OCI-LY1 (cell line): ENCODE measurements at regions not wholly inside any gene's neighbourhood (a gene's known extent, or its start where the extent isn't known, plus 50 kb on each side); places are given as distances from the start of the nearest gene placed in this dataset.

ENCODE experiments used
- H2AFZ ChIP-seq: fragments of 200-600 bp; sonication (generic), shearing (Covaris generic); 2 replicates; pipeline ENCODE4 v1.6.0; 2014; ENCODE audit warnings: antibody characterized with exemption, mild to moderate bottlenecking, low read length
- H3F3A ChIP-seq: fragments of 200-600 bp; sonication (generic), shearing (Covaris generic); 2 replicates; pipeline ENCODE4 v1.6.0; 2014; ENCODE audit warnings: mild to moderate bottlenecking, antibody characterized with exemption, low read length, moderate library complexity; ENCODE audit not compliant: insufficient read depth
- H3K27ac ChIP-seq: fragments of 200-600 bp; sonication (generic); 2 replicates; pipeline ENCODE4 v1.5.1; 2014; ENCODE audit warnings: low read length, mixed run types, mild to moderate bottlenecking, low read depth; ENCODE audit not compliant: poor library complexity, severe bottlenecking
- H3K27me3 ChIP-seq: fragments of 200-600 bp; sonication (generic); 2 replicates; pipeline ENCODE4 v1.6.0; 2014; ENCODE audit warnings: antibody characterized with exemption, mild to moderate bottlenecking, low read length, moderate library complexity; ENCODE audit not compliant: insufficient read depth
- H3K36me3 ChIP-seq: fragments of 200-600 bp; sonication (generic); 2 replicates; pipeline ENCODE4 v1.6.1; 2014; ENCODE audit warnings: mild to moderate bottlenecking, antibody characterized with exemption, low read length, moderate library complexity, mixed read lengths; ENCODE audit not compliant: insufficient read depth
- H3K4me1 ChIP-seq: fragments of 200-600 bp; sonication (generic); 2 replicates; pipeline ENCODE4 v1.5.1; 2014; ENCODE audit warnings: mild to moderate bottlenecking, low read length, moderate library complexity; ENCODE audit not compliant: insufficient read depth, severe bottlenecking
- H3K4me2 ChIP-seq: fragments of 200-600 bp; sonication (generic), shearing (Covaris generic); 2 replicates; pipeline ENCODE4 v1.6.1; 2014; ENCODE audit warnings: low read length
- H3K4me3 ChIP-seq: fragments of 200-600 bp; sonication (generic); 2 replicates; pipeline ENCODE4 v1.5.1; 2014; ENCODE audit warnings: low read length, low read depth, mild to moderate bottlenecking, mixed read lengths; ENCODE audit not compliant: poor library complexity, severe bottlenecking
- H3K79me2 ChIP-seq: fragments of 200-600 bp; shearing (Covaris generic); 2 replicates; pipeline ENCODE4 v1.6.1; 2016; ENCODE audit warnings: mixed run types, low read length, mixed read lengths; ENCODE audit not compliant: insufficient read depth
- H3K9ac ChIP-seq: fragments of 200-600 bp; sonication (generic), shearing (Covaris generic); 2 replicates; pipeline ENCODE4 v1.6.1; 2014; ENCODE audit warnings: mild to moderate bottlenecking, low read length, mixed read lengths
- H3K9me2 ChIP-seq: fragments of 200-600 bp; sonication (generic), shearing (Covaris generic); 2 replicates; pipeline ENCODE4 v1.6.1; 2014; ENCODE audit warnings: low read depth, mild to moderate bottlenecking, low read length, mixed read lengths
- H3K9me3 ChIP-seq: fragments of 200-600 bp; shearing (Covaris generic); 2 replicates; pipeline ENCODE4 v1.6.1; 2014; ENCODE audit warnings: low read length, mixed read lengths
- H4K20me1 ChIP-seq: fragments of 200-600 bp; sonication (generic), shearing (Covaris generic); 2 replicates; pipeline ENCODE4 v1.6.0; 2016; ENCODE audit warnings: mild to moderate bottlenecking, low read length; ENCODE audit not compliant: insufficient read depth
- CTCF ChIP-seq: fragments of 200-600 bp; sonication (generic), shearing (Covaris generic); IDR thresholded peaks from 2 replicates; pipeline ENCODE4 v1.5.1; 2017; ENCODE audit warnings: mild to moderate bottlenecking, antibody characterized with exemption, low read length, moderate library complexity, mixed read lengths
- EZH2 ChIP-seq: fragments of 200-600 bp; sonication (generic), shearing (Covaris generic); IDR thresholded peaks from 2 replicates; pipeline ENCODE4 v1.8.0; 2017; ENCODE audit warnings: borderline replicate concordance, mixed run types, mild to moderate bottlenecking, antibody characterized with exemption, low read length, moderate library complexity, mixed read lengths

GRCh38 chr6:106748547-106749207 lies 119.3 kb downstream of the QRSL1 start:
- Histone ChIP-seq H3K36me3 (peaks cover 7% of the 10 kb centered on the region; the same call in 1 of the 2 replicates), H3K79me2 (no peaks in the 10 kb centered on the region), H3K9me3 (no peaks in the 10 kb centered on the region), H3K27me3 (no peaks in the 10 kb centered on the region), H2AFZ (no peak overlapping the region), H3K4me1 (peaks cover 98% of the 10 kb centered on the region), H4K20me1 (no peaks in the 10 kb centered on the region), H3F3A (peaks cover 5% of the 10 kb centered on the region; the same call in 1 of the 2 replicates), H3K4me3 (peak overlapping the region; percentile 8), H3K9me2 (no peaks in the 10 kb centered on the region), H3K4me2 (peak overlapping the region; percentile 43), H3K9ac (peak overlapping the region; percentile 61), H3K27ac (peak overlapping the region; percentile 95)
- TF ChIP-seq EZH2 (no peak), CTCF (peak; percentile 66)

- H3K36me3 ChIP-seq = no peaks in the 10 kb centered on the region; the same call in 1 of the 2 replicates
- TF ChIP-seq CTCF (no peak), EZH2 (no peak)
- H3F3A ChIP-seq = 0 out of 2 replicates have a peak, but pooled peaks cover 5% of the 10 kb centered on the region
- no peak overlapping the region for H3K4me3 ChIP-seq
- H2AFZ ChIP-seq = no peak overlapping the region
- H3K4me2 ChIP-seq = no peak overlapping the region
- H3K27me3 ChIP-seq = no peaks in the 10 kb centered on the region
- H4K20me1 ChIP-seq = no peaks in the 10 kb centered on the region
- H3K9me3 ChIP-seq = no peaks in the 10 kb centered on the region
- H3K9me2 ChIP-seq = no peaks in the 10 kb centered on the region
- peaks cover 87% of the 10 kb centered on the region for H3K4me1 ChIP-seq
- H3K79me2 ChIP-seq = no peaks in the 10 kb centered on the region
- peak overlapping the region; percentile 79 for H3K27ac ChIP-seq
- H3K9ac ChIP-seq = no peak overlapping the region; the same call in 1 of the 2 replicates
Measured at GRCh38 chr6:106747139-106747538, 117.8 kb downstream of the QRSL1 start.

GRCh38 chr6:106746652-106747051 lies 117.3 kb downstream of the QRSL1 start:
- H3K4me3 ChIP-seq = no peak overlapping the region
- no peak overlapping the region for H2AFZ ChIP-seq

More at GRCh38 chr6:106746652-106747051, 117.3 kb downstream of the QRSL1 start:
- Histone ChIP-seq H3F3A (0 out of 2 replicates have a peak, but pooled peaks cover 5% of the 10 kb centered on the region), H3K9me2 (no peaks in the 10 kb centered on the region), H3K9me3 (no peaks in the 10 kb centered on the region), H3K27me3 (no peaks in the 10 kb centered on the region), H3K79me2 (no peaks in the 10 kb centered on the region), H3K36me3 (no peaks in the 10 kb centered on the region; the same call in 1 of the 2 replicates), H4K20me1 (no peaks in the 10 kb centered on the region), H3K9ac (peak overlapping the region; percentile 15; the same call in 1 of the 2 replicates), H3K4me2 (no peak overlapping the region), H3K27ac (peak overlapping the region; percentile 79), H3K4me1 (peaks cover 83% of the 10 kb centered on the region)
- no peak for TF ChIP-seq EZH2
- TF ChIP-seq CTCF = no peak
